Sciatic nerve (tissue), 2 donors: ENCODE measurements at regions not wholly inside any gene's neighbourhood (a gene's known extent, or its start where the extent isn't known, plus 50 kb on each side); places are given as distances from the start of the nearest gene placed in this dataset.

Experiments used
- ATAC-seq: fragments of 200-7000 bp; cut with Tn5 transposase; one replicate; pipeline ENCODE4 v1.9.1; 2020; ENCODE audit warnings: mild to moderate bottlenecking, moderate library complexity
- DNase-seq: peaks from one replicate; pipeline ENCODE4 v3.0.0-alpha.2; 2020; ENCODE audit warnings: low spot score
- intact Hi-C: fragments of 100-400 bp; cut with DNase I; formaldehyde crosslinking; loops from one replicate; pipeline ENCODE4 v1.14.2; 2022
- donor health status: DM: no; HTN: no; CAD: no.
- donor health status: DM: no; HTN: no; CAD: no.

DNA sequence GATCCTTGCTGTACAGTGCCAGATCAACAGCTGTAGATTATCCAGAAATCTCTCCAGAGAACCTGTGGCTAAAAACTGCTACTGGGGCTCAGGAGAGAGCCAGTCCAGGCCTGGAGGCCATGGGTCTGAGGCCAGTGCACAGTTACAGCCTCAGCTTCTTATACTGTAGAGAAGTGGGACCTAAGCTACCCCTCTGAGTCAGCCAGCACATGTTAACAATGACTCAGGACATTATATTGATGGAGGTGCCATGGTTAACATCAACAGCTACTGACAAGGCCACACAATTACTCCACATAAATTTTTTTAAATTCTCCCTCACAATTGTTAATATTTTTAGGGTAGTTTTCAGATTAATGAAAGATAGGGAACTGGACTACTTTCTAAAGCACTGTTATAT is 138.5 kb downstream of the RBM26 start:
- ATAC-seq (no peak), DNase-seq (no peak)
- intact Hi-C loops = no loop called here

DNA sequence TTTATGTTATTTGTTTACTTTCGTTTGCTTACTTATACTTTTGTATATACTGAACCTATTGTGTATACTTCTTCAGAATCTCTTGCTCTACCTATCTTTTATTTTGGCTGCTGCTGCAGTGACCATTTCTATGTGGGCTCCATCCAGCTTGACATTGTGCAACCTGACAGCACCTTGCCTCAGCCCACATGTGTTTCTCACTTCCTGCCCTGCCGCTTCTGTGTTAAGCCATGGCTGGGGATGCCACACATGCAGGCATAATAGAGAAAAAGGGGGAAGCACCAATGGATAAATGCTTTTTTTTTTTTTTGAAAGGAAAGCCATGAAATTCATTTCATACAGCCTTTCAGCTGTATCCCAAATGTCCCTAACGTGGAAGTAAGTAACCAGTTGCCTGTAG is 147.6 kb downstream of the RBM26 start:
- intact Hi-C loops = no loop called here
- ATAC-seq (no peak), DNase-seq (no peak)

DNA sequence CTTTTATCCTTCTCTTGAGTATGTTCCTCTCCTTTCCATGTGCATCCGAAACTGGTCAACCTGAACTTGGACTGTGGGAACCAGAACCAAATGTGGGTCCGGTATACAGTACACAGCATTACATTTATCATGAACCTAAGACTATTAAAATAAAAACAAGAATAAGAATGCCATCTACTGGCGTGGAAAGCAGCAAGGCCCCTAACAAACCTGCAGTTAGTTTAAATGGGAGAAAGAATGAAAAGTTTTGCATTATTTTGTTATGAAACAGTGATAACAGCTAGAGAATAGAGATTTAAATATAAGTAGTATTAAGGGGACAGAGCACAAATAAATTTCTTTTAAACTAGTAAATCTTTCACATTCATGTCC is 159.5 kb downstream of the RBM26 start:
- DNase-seq (no peak), ATAC-seq (no peak)
- intact Hi-C loops = no loop called here

DNA sequence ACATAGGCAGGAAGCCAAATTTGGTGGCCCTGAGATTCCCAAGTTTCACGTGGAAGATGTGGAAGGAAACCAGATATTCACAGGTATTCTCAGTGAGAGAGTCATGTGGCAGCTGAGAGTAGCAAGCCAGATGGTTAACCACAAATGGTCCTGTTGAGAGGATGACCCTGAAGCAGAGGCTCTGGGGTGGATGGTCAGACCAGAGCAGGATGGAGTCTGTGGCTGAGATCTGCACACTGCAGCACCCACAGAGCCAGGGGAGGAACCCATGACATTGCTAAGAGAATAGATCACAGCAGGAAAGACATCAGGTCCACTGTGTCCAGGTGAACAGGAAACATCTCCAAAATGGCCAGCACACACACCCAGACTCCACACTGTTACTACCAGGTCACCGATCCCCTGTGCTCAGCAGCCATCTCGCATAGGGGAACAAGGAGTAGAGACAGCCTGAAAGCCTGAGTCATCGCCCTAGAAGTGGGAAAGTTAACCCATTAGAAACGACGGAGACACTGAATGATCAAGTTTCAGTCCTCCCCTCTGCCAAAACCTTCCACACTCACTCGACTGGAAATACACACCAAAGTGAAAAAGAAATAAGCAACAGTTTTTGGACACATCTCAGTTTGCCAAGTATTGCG is 160.0 kb downstream of the RBM26 start:
- DNase-seq (no peak), ATAC-seq (no peak)
- intact Hi-C loops = no loop called here

DNA sequence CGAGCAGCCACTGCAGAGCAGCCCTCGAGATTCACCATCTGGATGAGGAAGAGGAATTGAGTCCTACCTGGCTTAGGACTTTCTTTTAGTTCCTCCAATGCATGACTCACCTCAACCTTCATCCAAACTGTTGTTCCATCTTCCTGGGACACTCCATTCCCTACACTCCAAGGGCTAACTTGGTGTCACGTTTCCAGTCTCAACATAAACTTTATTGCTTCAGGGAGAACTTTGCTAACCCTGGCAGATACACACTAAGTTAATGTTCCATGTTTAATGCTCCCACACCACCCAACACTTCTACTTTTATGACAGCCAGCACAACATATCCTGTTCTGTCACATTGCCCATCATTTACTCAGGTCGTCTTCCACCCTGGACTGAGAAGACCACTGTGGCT is 164.4 kb downstream of the RBM26 start:
- ATAC-seq (no peak), DNase-seq (no peak)
- intact Hi-C loops = no loop called here

DNA sequence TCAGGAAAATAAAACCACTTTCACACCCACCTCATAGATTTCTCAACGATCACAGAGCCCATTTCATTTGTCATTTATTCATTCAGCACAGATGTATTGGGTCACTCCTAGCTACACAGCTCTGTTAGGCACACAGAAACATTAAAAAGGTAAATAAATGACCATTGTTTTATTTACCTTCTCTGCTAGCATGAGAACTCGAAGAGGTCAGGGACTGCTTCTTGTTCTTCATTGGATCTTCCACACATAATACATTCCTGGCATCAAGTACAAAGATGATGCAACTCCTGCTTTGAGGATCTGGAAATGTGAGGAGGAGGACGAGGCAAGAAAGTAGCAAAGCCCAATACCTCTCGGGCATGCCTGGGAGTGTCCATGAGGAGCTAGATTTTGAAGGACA is 168.1 kb downstream of the RBM26 start:
- no peak for DNase-seq
- intact Hi-C loops = no loop called here
- no peak for ATAC-seq

DNA sequence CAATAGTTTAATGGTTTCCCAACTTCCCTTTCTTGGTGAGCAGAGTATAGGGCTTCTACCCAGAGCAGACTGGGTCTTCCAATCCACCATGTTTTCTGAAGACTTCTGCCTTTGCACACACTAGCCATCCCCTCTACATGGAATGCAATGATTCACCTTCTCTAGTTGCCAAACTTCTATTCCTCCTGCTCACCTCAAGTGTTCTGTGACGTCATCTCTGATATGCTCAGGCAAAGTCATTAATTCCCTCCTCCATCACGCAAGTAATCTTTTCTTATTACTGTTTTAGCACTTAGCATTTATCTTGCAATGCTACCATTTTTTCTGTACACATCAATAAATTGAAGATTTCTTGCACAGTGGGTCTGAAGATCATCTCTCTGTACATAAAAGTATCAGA is 174.2 kb downstream of the RBM26 start:
- no peak for ATAC-seq
- intact Hi-C loops = no loop called here
- no peak for DNase-seq

DNA sequence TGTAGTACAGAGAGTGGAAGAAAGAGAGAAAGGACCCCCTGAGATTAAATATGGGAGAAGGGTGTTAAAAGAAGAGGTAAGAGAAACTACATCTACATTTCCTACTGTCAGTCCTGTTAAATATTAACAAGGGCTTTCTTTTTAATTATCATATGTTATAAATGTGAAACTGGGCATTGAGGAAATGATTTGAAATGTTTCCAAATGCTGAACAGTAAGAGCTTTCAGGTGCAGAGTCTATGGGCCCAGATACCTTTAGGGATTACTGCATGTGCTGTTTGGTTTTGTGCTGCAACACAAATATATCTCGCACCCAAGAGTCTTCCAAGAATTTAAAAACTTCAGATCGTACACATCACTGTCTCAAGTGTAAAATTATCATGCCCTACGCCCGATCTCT is 176.3 kb downstream of the RBM26 start:
- intact Hi-C loops = no loop called here
- ATAC-seq = no peak
- DNase-seq = no peak

DNA sequence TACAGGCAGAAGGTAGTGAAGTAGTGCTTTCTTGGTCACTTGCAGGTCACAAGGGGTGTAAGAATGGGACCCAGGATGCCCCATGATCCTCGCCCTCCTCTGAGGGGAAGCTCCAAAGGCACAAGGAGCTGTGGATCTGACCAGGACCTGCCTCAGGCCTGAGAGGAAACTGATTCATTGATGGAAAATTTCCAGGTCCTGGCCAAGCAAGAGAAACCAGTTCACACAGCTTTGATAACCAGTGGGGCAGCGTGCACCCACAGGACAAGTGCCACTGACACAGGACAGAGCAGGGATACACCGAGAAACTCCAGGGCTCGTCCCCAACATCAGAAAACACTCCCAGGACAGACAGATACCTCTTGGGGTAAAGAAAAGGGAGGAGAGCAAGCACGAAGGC is 177.1 kb downstream of the RBM26 start:
- DNase-seq (no peak), ATAC-seq (no peak)
- intact Hi-C loops = no loop called here

DNA sequence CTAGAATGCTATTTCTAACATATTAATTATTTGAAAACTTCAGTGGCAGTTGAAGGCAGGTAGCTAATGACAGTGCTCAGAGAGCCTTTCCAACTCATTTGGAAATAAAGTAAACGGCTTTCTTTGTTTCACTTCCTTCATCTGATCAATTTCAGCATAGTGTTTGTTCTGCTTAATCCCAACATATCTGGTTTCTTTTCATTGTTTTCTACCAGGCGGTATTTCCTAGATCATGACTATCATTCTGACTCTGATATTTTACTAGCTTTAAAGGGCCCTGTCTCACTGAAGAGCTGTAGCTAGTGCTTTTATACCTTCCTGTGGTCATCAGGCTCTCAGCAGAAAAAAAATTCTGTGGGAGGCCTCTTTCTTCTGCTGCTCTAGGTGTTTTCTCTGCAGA is 178.6 kb downstream of the RBM26 start:
- no peak for DNase-seq
- ATAC-seq = no peak
- intact Hi-C loops = no loop called here

DNA sequence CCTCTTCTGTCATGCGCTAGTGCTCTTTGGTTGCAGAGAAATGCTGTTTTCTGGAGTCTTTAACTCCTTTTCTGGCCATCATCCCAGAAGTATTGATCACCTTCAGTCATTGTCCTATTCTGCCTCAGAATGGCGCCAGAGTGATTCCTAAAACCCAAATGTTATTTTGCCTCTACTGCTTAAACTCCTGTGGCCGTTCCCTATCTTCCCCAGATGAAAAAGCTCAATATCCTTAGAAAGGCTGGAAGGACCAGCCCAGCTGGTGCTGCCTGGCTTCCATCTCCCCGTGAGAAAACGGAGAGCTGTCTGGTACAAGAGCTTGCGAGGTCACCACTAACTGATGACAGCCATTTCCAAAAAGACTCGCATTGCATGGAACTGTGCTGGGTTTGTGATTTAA is 179.1 kb downstream of the RBM26 start:
- ATAC-seq (no peak), DNase-seq (no peak)
- intact Hi-C loops = no loop called here

DNA sequence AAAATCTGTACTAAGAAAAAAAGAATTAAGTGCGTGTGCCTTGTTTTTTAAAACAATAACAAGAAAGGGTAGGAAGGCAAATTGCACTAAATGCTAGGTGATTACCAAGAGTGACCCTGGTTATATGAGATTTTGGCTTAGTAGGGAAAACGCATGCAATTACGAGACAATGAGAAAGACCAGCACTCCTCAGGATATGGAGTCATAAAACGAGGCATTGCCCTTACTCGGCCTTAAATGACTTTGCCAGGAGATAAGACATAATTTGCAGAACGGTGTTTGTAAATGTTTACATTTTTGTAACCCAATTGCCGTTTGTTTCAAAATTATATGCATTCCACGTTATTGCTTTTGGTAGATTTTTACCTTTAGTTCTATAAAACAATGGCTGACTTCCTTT is 179.8 kb downstream of the RBM26 start:
- ATAC-seq = no peak
- intact Hi-C loops = no loop called here
- DNase-seq = no peak

DNA sequence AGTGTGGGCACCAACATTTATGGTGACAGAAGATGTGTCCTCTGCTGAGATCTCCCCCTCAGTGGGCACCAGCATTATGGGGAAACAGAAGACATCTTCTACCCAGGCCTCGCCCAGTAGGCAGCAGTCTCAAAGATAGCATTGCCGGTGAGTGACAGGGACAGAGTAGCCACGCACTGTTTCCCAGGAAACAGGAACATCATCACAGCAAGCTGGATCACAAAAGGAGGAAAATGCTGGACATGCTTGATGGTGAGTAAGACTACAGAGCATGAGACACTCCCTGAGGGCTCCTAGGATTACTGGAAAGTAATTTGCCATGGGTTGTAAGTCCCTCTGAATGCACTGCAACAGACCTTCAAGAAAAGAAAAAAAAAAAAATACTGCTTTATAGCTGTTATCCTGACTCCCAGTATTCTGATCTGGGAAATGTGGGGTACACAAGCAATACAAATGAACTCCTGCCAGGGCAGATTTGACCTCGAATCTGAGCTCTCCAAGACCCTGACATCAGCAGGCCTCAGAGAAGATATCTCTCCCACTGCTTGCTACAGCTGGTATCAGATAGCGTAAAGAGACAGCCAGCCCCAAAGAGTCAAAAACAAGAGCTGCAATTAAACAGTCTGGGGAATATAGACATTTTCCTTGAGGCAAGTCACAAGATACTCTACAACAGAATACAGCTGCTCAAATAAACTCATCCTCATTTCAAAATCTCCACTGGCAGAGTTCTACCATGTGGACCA is 180.4 kb downstream of the RBM26 start:
- ATAC-seq = no peak
- DNase-seq = no peak
- intact Hi-C loops = no loop called here

DNA sequence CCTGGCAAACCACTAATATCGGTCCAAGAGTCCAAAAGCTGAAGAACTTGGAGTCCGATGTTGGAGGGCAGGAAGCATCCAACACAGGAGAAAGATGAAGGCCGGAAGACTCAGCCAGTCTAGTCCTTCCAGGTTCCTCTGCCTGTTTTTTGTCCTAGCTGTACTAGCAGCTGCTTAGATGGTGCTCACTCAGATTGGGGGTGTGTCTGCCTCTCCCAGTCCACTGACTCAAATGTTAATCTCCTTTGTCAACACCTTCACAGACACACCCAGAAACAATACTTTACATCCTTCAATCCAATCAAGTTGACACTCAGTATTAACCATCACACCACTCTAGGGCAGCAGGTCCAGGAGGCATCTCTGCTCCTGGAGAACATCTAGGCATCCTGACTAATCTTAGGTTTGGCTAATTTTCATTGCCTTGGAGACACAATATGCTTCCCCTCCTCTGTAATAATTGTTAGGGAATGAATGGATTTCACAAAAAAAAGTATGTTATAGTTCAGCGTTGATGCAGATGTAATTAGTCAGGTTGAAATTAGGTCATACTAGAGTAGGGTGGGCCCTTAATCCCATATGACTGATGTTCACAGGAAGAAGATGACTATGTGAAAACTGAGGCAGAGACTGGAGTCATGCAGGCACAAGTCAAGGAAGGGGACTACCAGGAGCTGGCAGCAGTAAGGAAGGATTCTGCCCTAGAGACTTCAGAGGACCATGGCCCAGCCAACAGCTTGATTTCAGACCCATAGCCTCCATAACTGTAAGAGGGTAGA is 183.4 kb downstream of the RBM26 start:
- no peak for ATAC-seq
- DNase-seq = no peak
- intact Hi-C loops = no loop called here

DNA sequence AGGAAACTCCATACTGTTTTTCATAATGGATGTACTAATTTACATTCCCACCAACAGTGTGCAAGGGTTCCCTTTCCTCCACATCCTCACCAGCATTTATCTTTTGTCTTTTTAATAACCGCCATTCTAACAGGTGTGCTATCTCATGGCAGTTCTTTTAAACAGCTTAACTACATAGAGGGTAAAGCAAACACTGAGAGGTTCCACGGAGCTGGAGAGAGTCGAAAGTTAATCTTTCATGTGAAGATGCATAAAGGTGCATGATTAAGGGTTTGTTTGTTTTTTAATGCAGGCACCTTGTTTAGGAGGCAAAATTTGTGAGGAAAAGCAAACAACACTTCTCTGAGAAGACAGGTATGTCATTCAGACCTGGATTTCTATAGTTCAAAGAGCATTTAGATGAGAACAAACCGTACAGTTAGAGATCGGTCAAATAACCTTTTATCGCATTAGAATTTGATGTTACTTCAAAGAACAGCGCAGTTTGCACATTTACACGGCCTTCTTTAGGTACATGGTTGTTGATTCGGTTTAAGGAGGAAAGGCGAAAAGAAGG is 193.9 kb downstream of the RBM26 start:
- no peak for DNase-seq
- no peak for ATAC-seq
- intact Hi-C loops = no loop called here

DNA sequence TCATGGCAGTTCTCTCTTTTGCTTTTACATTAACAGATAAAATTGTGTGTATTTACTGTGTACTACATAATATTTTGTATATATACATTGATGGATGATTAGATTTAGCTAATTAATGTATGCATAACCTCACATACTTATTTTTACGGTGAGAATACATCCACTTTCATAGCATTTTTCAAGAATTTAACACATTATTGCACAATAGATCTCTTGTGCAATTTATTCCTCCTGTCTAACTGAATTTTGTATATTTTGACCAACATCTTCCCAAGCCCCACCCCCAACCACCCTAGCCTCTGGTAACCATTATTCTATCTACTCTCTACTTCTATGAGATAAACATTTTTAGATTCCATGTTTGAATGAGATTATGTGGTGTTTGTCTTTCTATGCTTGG is 194.7 kb downstream of the RBM26 start:
- ATAC-seq = no peak
- intact Hi-C loops = no loop called here
- DNase-seq = no peak

DNA sequence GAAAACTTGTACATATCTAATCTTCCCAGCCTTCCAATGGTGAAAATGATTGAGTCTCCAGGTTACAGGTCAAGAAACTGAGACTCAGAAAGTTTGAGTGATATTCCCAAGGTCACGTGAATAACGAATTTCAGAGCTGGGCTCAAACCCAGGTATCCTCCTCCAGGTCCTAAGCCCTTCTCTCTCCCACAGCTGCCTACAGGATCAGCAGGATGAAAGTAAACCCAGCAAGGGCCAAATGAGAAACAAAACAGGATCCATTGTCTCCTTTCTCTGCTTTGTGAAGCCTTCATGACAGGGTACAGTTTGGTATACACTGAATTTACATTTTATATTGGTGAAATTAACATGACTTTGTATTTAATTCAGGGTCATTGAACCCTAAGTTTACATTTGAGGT is 208.1 kb downstream of the RBM26 start:
- ATAC-seq (no peak), DNase-seq (no peak)
- intact Hi-C loops = no loop called here

DNA sequence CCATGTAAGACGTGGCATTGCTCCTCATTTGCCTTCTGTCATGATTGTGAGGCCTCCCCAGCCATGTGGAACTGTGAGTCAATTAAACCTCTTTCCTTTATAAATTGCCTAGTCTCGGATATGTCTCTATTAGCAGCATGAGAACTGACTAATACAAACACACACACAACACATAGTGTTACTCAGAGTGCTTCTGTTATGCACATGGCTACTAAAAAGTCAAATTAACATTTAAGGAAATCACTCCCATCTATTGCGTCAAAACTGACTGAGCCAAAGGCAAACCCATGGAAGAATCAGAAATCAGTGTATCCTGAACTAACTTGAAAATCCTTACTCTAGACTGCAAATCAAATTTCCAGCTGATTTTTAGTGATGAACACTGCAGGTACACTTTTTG is 209.2 kb downstream of the RBM26 start:
- intact Hi-C loops = no loop called here
- ATAC-seq (no peak), DNase-seq (no peak)

DNA sequence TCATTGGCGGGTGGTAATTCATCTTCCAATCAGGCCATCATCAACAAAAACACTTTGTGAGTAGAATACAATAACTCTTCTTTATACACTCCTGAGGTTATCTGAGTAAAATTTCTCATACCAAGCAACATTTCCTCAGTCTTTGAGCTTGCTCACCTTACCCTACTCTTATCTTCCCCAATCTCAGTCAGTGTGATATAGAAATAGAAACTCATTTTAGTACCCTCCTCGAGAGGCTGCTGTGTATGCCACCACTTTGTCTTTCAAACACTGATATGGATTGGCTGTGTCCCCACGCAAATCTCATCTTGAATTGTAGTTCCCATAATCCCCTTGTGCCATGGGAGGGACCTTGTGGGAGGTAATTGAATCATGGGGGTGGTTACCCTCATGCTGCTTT is 209.7 kb downstream of the RBM26 start:
- ATAC-seq (no peak), DNase-seq (no peak)
- intact Hi-C loops = no loop called here

DNA sequence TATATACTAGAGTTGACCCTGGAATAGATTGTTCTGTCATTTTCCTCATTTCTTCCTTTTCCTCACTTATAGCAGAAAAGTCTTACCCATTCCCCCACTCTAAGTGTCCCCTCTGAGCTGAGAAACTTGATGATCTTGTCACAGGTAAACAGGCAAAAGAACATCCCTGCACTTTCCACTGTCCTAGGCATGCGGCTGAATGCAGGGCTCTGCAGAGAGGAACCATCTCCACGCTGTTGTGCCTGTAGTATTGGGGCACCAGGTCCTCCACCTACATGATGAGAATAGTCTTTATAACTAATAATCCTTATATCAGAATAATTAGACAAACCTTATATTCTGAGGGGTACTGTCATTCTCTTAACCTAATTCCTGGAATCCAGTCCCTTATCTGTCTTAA is 211.3 kb downstream of the RBM26 start:
- intact Hi-C loops = no loop called here
- DNase-seq = no peak
- no peak for ATAC-seq
